ENCODE measurements at regions not wholly inside any gene's neighbourhood (a gene's known extent, or its start where the extent isn't known, plus 50 kb on each side); places are given as distances from the start of the nearest gene placed in this dataset.

DNA sequence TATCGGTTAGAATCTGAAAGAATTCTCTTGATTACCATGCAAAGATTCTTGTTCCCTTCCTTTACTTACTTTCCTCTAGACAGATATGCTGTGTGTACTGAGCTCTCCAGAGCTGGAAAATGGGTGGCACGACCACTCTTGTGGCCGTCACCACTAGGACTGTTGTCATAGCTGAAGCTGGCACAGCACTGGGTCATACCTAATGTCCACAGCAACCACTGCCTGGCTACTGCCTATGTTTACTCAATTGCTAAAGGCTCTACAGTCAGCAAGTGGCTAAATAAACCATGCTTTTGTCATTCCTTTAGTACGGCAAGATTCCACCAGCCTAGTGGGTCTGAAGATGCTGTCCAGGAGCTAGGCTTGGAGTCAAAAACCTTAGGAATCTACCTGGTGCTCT is 1643.0 kb downstream of the OTOL1 start:
- RAD21 ChIA-PET (ENCODE audit: low non-redundant PET in 1 of 2, low total read pairs in 2 of 2, uncharacterized antibody in 2 of 2, unreplicated experiment in 2 of 2): no interaction called here
- no peak for TF ChIP-seq ELF1 (IDR thresholded peaks at IDR 0.05; ENCODE audit: borderline replicate concordance, low read depth)
- no peak for TF ChIP-seq CEBPB (IDR thresholded peaks at IDR 0.05; ENCODE audit: low read depth)
- no peak for TF ChIP-seq SP1 (IDR thresholded peaks at IDR 0.05; ENCODE audit: low read depth)
- TF ChIP-seq EZH2 (IDR thresholded peaks at IDR 0.05): no peak
- no peak for TF ChIP-seq ZNF274 (IDR thresholded peaks at IDR 0.05; ENCODE audit: low read depth, low read length)
- TF ChIP-seq YY1 (IDR thresholded peaks at IDR 0.05; ENCODE audit: extremely low read depth, insufficient replicate concordance, low read depth, low read length): no peak
- no peak for TF ChIP-seq EZH2phosphoT487 (IDR thresholded peaks at IDR 0.05; ENCODE audit: borderline replicate concordance)
- TF ChIP-seq FOSL1 (IDR thresholded peaks at IDR 0.05; ENCODE audit: low read depth): no peak
- no peak for TF ChIP-seq POLR2A (IDR thresholded peaks at IDR 0.05; ENCODE audit: borderline replicate concordance, extremely low read depth, insufficient read depth, insufficient read length)
- TF ChIP-seq, protein P1, sequence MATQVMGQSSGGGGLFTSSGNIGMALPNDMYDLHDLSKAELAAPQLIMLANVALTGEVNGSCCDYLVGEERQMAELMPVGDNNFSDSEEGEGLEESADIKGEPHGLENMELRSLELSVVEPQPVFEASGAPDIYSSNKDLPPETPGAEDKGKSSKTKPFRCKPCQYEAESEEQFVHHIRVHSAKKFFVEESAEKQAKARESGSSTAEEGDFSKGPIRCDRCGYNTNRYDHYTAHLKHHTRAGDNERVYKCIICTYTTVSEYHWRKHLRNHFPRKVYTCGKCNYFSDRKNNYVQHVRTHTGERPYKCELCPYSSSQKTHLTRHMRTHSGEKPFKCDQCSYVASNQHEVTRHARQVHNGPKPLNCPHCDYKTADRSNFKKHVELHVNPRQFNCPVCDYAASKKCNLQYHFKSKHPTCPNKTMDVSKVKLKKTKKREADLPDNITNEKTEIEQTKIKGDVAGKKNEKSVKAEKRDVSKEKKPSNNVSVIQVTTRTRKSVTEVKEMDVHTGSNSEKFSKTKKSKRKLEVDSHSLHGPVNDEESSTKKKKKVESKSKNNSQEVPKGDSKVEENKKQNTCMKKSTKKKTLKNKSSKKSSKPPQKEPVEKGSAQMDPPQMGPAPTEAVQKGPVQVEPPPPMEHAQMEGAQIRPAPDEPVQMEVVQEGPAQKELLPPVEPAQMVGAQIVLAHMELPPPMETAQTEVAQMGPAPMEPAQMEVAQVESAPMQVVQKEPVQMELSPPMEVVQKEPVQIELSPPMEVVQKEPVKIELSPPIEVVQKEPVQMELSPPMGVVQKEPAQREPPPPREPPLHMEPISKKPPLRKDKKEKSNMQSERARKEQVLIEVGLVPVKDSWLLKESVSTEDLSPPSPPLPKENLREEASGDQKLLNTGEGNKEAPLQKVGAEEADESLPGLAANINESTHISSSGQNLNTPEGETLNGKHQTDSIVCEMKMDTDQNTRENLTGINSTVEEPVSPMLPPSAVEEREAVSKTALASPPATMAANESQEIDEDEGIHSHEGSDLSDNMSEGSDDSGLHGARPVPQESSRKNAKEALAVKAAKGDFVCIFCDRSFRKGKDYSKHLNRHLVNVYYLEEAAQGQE (IDR thresholded peaks at IDR 0.05; ENCODE audit: low read depth): no peak
- no peak for TF ChIP-seq POLR2AphosphoS5 (IDR thresholded peaks at IDR 0.05; ENCODE audit: low read depth, low read length)
- TF ChIP-seq, protein P2, sequence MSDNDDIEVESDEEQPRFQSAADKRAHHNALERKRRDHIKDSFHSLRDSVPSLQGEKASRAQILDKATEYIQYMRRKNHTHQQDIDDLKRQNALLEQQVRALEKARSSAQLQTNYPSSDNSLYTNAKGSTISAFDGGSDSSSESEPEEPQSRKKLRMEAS (IDR thresholded peaks at IDR 0.05): no peak
- no peak for TF ChIP-seq TCF7L2 (IDR thresholded peaks at IDR 0.05; ENCODE audit: borderline replicate concordance, extremely low read depth, insufficient read depth, insufficient read length)
- TF ChIP-seq, protein P3, sequence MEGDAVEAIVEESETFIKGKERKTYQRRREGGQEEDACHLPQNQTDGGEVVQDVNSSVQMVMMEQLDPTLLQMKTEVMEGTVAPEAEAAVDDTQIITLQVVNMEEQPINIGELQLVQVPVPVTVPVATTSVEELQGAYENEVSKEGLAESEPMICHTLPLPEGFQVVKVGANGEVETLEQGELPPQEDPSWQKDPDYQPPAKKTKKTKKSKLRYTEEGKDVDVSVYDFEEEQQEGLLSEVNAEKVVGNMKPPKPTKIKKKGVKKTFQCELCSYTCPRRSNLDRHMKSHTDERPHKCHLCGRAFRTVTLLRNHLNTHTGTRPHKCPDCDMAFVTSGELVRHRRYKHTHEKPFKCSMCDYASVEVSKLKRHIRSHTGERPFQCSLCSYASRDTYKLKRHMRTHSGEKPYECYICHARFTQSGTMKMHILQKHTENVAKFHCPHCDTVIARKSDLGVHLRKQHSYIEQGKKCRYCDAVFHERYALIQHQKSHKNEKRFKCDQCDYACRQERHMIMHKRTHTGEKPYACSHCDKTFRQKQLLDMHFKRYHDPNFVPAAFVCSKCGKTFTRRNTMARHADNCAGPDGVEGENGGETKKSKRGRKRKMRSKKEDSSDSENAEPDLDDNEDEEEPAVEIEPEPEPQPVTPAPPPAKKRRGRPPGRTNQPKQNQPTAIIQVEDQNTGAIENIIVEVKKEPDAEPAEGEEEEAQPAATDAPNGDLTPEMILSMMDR (IDR thresholded peaks at IDR 0.05 in 2 of 3, conservative IDR thresholded peaks at IDR 0.05 in 1 of 3; ENCODE audit: borderline replicate concordance in 1 of 3, insufficient read depth in 1 of 3, low read depth in 2 of 3, low read length in 2 of 3): no peak
- TF ChIP-seq RAD21 (IDR thresholded peaks at IDR 0.05; ENCODE audit: low read depth): no peak
- no peak for TF ChIP-seq SRF (IDR thresholded peaks at IDR 0.05; ENCODE audit: low read depth)
- TF ChIP-seq, protein P4, sequence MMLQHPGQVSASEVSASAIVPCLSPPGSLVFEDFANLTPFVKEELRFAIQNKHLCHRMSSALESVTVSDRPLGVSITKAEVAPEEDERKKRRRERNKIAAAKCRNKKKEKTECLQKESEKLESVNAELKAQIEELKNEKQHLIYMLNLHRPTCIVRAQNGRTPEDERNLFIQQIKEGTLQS (IDR thresholded peaks at IDR 0.05): no peak
- Histone ChIP-seq H3K79me2 (ENCODE audit: insufficient read depth, low read length) (no peaks in the 10 kb centered on the region), H3K9me3 (ENCODE audit: control insufficient read depth in 1 of 2, insufficient read depth in 1 of 2, low read depth in 1 of 2, low read length in 2 of 2) (no peaks in the 10 kb centered on the region), H4K20me1 (ENCODE audit: insufficient read depth) (no peaks in the 10 kb centered on the region), H3K27me3 (ENCODE audit: insufficient read depth, low read length) (no peaks in the 10 kb centered on the region), H3K9me2 (ENCODE audit: insufficient read depth) (no peaks in the 10 kb centered on the region), H3K36me3 (ENCODE audit: control insufficient read depth in 1 of 2, insufficient read depth in 2 of 2, low read length in 2 of 2) (no peaks in the 10 kb centered on the region), H3K4me2 (ENCODE audit: low read length) (no peak overlapping the region), H3K4me1 (ENCODE audit: control insufficient read depth in 1 of 2, insufficient read depth in 2 of 2, low read length in 2 of 2) (no peaks in the 10 kb centered on the region), H3K4me3 (replicated peaks in 1 of 2; ENCODE audit: low read depth in 1 of 2, low read length in 2 of 2) (no peak overlapping the region), H3K9ac (ENCODE audit: low read length) (no peak overlapping the region), H3K27ac (ENCODE audit: low read depth, low read length) (no peak overlapping the region), H2AFZ (ENCODE audit: low read depth, low read length, poor library complexity, severe bottlenecking) (no peak overlapping the region)
- intact Hi-C loops (cut with micrococcal nuclease): no loop called here
- DNase-seq (ENCODE audit: low read depth, low spot score) (no peak), ATAC-seq (no peak)
- CTCF ChIA-PET: no interaction called here
- POLR2A ChIA-PET: no interaction called here
- no TSS peak for BruUV-seq (replicated peaks)

Measured in HCT116 (cell line).